IMR-90 (cell line): ENCODE measurements at regions not wholly inside any gene's neighbourhood (a gene's known extent, or its start where the extent isn't known, plus 50 kb on each side); places are given as distances from the start of the nearest gene placed in this dataset.

Experiments
- ATAC-seq: fragments of 200-7000 bp; cut with Tn5 transposase; 2 replicates; pipeline ENCODE4 v1.9.1; 2020; ENCODE audit warnings: low read depth, mild to moderate bottlenecking, moderate library complexity
- BruUV-seq: library from RNA; stranded (reverse); fragments of 400-500 nt; replicated peaks from 2 replicates; lab custom pipeline; 2021; lab: Mats Ljungman, UMichigan
- CTCF ChIA-PET: fragments of 300-600 bp; formaldehyde crosslinking; extraction: SDS; loops from one replicate; lab custom pipeline; 2021; ENCODE audit warnings: antibody characterized with exemption; lab: Yijun Ruan, JAX
- POLR2A ChIA-PET: fragments of 300-600 bp; sonication (Branson Sonifier 250); formaldehyde crosslinking; loops from one replicate; lab custom pipeline; 2022; ENCODE audit warnings: antibody characterized with exemption; ENCODE audit not compliant: unreplicated experiment; lab: Charles Lee
- DNase-seq: peaks from one replicate; pipeline ENCODE4 v3.0.0; 2013
- H2AFZ ChIP-seq: replicated peaks from 2 replicates; pipeline ENCODE3; 2013; ENCODE audit warnings: low read length, mild to moderate bottlenecking; ENCODE audit not compliant: poor library complexity
- H2AK5ac ChIP-seq: 2 replicates; pipeline ENCODE4 v1.6.1; 2013; ENCODE audit warnings: low read depth, low read length, inconsistent platforms
- H2AK9ac ChIP-seq: replicated peaks from 2 replicates; pipeline ENCODE3; 2013; ENCODE audit warnings: mild to moderate bottlenecking, low read depth, low read length, moderate library complexity; ENCODE audit not compliant: poor library complexity
- H2BK120ac ChIP-seq: 2 replicates; pipeline ENCODE4 v1.6.1; 2013; ENCODE audit warnings: low read depth, low read length, inconsistent platforms
- H2BK15ac ChIP-seq: 3 replicates; pipeline ENCODE4 v1.6.1; 2013; ENCODE audit warnings: low read depth, low read length, inconsistent platforms
- H2BK20ac ChIP-seq: 2 replicates; pipeline ENCODE4 v1.6.1; 2013; ENCODE audit warnings: low read depth, mild to moderate bottlenecking, inconsistent platforms, low read length, moderate library complexity
- H2BK5ac ChIP-seq: 2 replicates; pipeline ENCODE4 v1.6.1; 2013; ENCODE audit warnings: mild to moderate bottlenecking, low read depth, low read length, inconsistent platforms; ENCODE audit not compliant: poor library complexity, severe bottlenecking
- H3K14ac ChIP-seq: replicated peaks from 2 replicates; pipeline ENCODE4 v1.6.1; 2013; ENCODE audit warnings: low read depth, low read length, inconsistent platforms
- H3K18ac ChIP-seq: 2 replicates; pipeline ENCODE4 v1.6.1; 2013; ENCODE audit warnings: low read depth, low read length, control low read depth
- H3K23ac ChIP-seq: 2 replicates; pipeline ENCODE4 v1.6.1; 2013; ENCODE audit warnings: low read depth, low read length, inconsistent platforms
- H3K27ac ChIP-seq: 2 replicates; pipeline ENCODE4 v1.5.1; 2013; ENCODE audit warnings: mild to moderate bottlenecking, control low read depth, low read length; ENCODE audit not compliant: insufficient read depth
- H3K27me3 ChIP-seq: 2 replicates; pipeline ENCODE4 v1.6.1; 2013; ENCODE audit warnings: low read length; ENCODE audit not compliant: control insufficient read depth, insufficient read depth
- H3K36me3 ChIP-seq: 2 replicates; pipeline ENCODE4 v1.6.1; 2013; ENCODE audit warnings: low read length, mixed read lengths; ENCODE audit not compliant: control insufficient read depth, insufficient read depth
- H3K4ac ChIP-seq: 2 replicates; pipeline ENCODE4 v1.6.1; 2013; ENCODE audit warnings: low read depth, low read length, inconsistent platforms
- H3K4me1 ChIP-seq: 2 replicates; pipeline ENCODE4 v1.6.1; 2013; ENCODE audit warnings: low read length, mixed read lengths; ENCODE audit not compliant: control insufficient read depth, insufficient read depth
- H3K4me2 ChIP-seq: 2 replicates; pipeline ENCODE4 v1.6.1; 2013; ENCODE audit warnings: low read depth, mild to moderate bottlenecking, control low read depth, low read length, moderate library complexity
- H3K4me3 ChIP-seq: 2 replicates; pipeline ENCODE4 v1.5.1; 2013; ENCODE audit warnings: low read depth, mild to moderate bottlenecking, control low read depth, low read length, moderate library complexity; ENCODE audit not compliant: insufficient read depth
- H3K56ac ChIP-seq: 2 replicates; pipeline ENCODE4 v1.6.1; 2013; ENCODE audit warnings: low read length, inconsistent platforms; ENCODE audit not compliant: insufficient read depth; ENCODE audit errors: extremely low read depth
- H3K79me1 ChIP-seq, 2 experiments: 2 replicates each; pipeline ENCODE4 v1.6.1; 2013; ENCODE audit warnings: low read length in 2 of 2, inconsistent platforms in 1 of 2, low read depth in 1 of 2
- H3K9ac ChIP-seq: 2 replicates; pipeline ENCODE4 v1.6.1; 2013; ENCODE audit warnings: low read depth, low read length, control low read depth
- H3K9me1 ChIP-seq: 2 replicates; pipeline ENCODE4 v1.6.1; 2013; ENCODE audit warnings: low read length, inconsistent platforms; ENCODE audit not compliant: insufficient read depth
- H3K9me3 ChIP-seq: 2 replicates; pipeline ENCODE4 v1.6.1; 2013; ENCODE audit warnings: low read length; ENCODE audit not compliant: control insufficient read depth, insufficient read depth
- H4K20me1 ChIP-seq: 2 replicates; pipeline ENCODE4 v1.6.1; 2013; ENCODE audit warnings: low read length, inconsistent platforms; ENCODE audit not compliant: insufficient read depth
- H4K5ac ChIP-seq: 2 replicates; pipeline ENCODE4 v1.6.1; 2013; ENCODE audit warnings: mild to moderate bottlenecking, low read depth, low read length, control low read depth
- H4K8ac ChIP-seq, 2 experiments: 2 replicates each; pipeline ENCODE4 v1.6.1; 2013; ENCODE audit warnings: low read depth in 2 of 2, low read length in 2 of 2, control low read depth in 1 of 2, inconsistent platforms in 1 of 2
- H4K91ac ChIP-seq: 2 replicates; pipeline ENCODE4 v1.6.1; 2013; ENCODE audit warnings: low read depth, low read length, inconsistent platforms; ENCODE audit not compliant: insufficient read depth
- CEBPB ChIP-seq: IDR thresholded peaks from 2 replicates; pipeline ENCODE4 v1.6.1; 2012; ENCODE audit warnings: low read depth, low read length, improper control_type of control experiment
- CHD1 ChIP-seq: IDR thresholded peaks from 2 replicates; pipeline ENCODE4 v1.6.1; 2012; ENCODE audit warnings: low read depth, low read length, improper control_type of control experiment
- CTCF ChIP-seq: conservative IDR thresholded peaks from 2 replicates; pipeline ENCODE4 v1.5.1; 2012; ENCODE audit warnings: mild to moderate bottlenecking, low read depth, low read length, improper control_type of control experiment
- ELK1 ChIP-seq: fragments of 150-350 bp; IDR thresholded peaks from 2 replicates; pipeline ENCODE4 v1.6.1; 2016; ENCODE audit warnings: low read depth, mild to moderate bottlenecking, low read length, moderate library complexity, borderline replicate concordance
- FOS ChIP-seq: fragments of 150-350 bp; IDR thresholded peaks from 2 replicates; pipeline ENCODE4 v1.6.1; 2016; ENCODE audit warnings: low read depth, low read length
- MAFK ChIP-seq: IDR thresholded peaks from 2 replicates; pipeline ENCODE4 v1.6.1; 2012; ENCODE audit warnings: low read depth, low read length, improper control_type of control experiment
- MAZ ChIP-seq: IDR thresholded peaks from 2 replicates; pipeline ENCODE4 v1.6.1; 2012; ENCODE audit warnings: low read depth, mild to moderate bottlenecking, low read length, improper control_type of control experiment, moderate library complexity, borderline replicate concordance
- MXI1 ChIP-seq: IDR thresholded peaks from 2 replicates; pipeline ENCODE4 v1.6.1; 2012; ENCODE audit warnings: low read depth, mild to moderate bottlenecking, low read length, moderate library complexity, borderline replicate concordance
- NFE2L2 ChIP-seq: fragments of 150-350 bp; IDR thresholded peaks from 2 replicates; pipeline ENCODE4 v1.6.1; 2016; ENCODE audit warnings: low read depth, mild to moderate bottlenecking, low read length
- POLR2A ChIP-seq: IDR thresholded peaks from 2 replicates; pipeline ENCODE4 v1.6.1; 2012; ENCODE audit warnings: mild to moderate bottlenecking, low read depth, low read length
- RAD21 ChIP-seq: IDR thresholded peaks from 2 replicates; pipeline ENCODE4 v1.6.1; 2012; ENCODE audit warnings: low read length, improper control_type of control experiment
- RCOR1 ChIP-seq: IDR thresholded peaks from 2 replicates; pipeline ENCODE4 v1.6.1; 2012; ENCODE audit warnings: mild to moderate bottlenecking, low read length, improper control_type of control experiment; ENCODE audit not compliant: insufficient replicate concordance
- RFX5 ChIP-seq: IDR thresholded peaks from 2 replicates; pipeline ENCODE4 v1.8.0; 2012; ENCODE audit warnings: low read depth, mild to moderate bottlenecking, low read length, moderate library complexity
- SMC3 ChIP-seq: fragments of 150-350 bp; IDR thresholded peaks from 2 replicates; pipeline ENCODE4 v1.6.1; 2016; ENCODE audit warnings: low read depth, mild to moderate bottlenecking, antibody characterized with exemption, low read length, moderate library complexity
- USF2 ChIP-seq: fragments of 150-350 bp; IDR thresholded peaks from 2 replicates; pipeline ENCODE4 v1.6.1; 2017; ENCODE audit warnings: mild to moderate bottlenecking, antibody characterized with exemption, low read length, low read depth
- WGBS, 2 experiments: methylation state at CpG; one replicate each; pipeline versions ENCODE4 v1.1.5 to v1.1.7; 2013; ENCODE audit warnings: missing lambda C conversion rate in 2 of 2; ENCODE audit not compliant: insufficient read length in 1 of 2; ENCODE audit errors: extremely low coverage in 2 of 2; 5-methylcytosine and 5-hydroxymethylcytosine counted together
- dilution Hi-C: fragments of 300-500 bp; cut with HindIII; formaldehyde crosslinking; loops from one replicate; pipeline ENCODE4 v1.14.3; 2018; ENCODE audit warnings: low sequenced_read_pairs; ENCODE audit not compliant: unreplicated experiment
- in situ Hi-C: fragments of 300-500 bp; cut with MboI; formaldehyde crosslinking; loops from 3 replicates; pipeline ENCODE4 v1.14.3; 2019; ENCODE audit warnings: low sequenced_read_pairs, inconsistent platforms, mixed read lengths
- intact Hi-C: fragments of 100-400 bp; cut with micrococcal nuclease; formaldehyde crosslinking; loops from 2 replicates; pipeline ENCODE4 v1.10.0; 2022

GRCh38 chr11:134915881-134916280 is 503.8 kb upstream of the B3GAT1 start:
- BruUV-seq = no TSS peak
- POLR2A ChIA-PET = no interaction called here

More at GRCh38 chr11:134915881-134916280, 503.8 kb upstream of the B3GAT1 start:
- Histone ChIP-seq H3K14ac (no peak overlapping the region), H3K9me3 (no peaks in the 10 kb centered on the region; the same call in 1 of the 2 replicates), H4K8ac (no peak overlapping the region), H3K36me3 (no peaks in the 10 kb centered on the region), H3K4me1 (no peaks in the 10 kb centered on the region), H3K27ac (no peak overlapping the region), H3K9me1 (no peaks in the 10 kb centered on the region), H3K9ac (no peak overlapping the region), H2AFZ (no peak overlapping the region), H3K4me3 (no peak overlapping the region), H4K20me1 (no peaks in the 10 kb centered on the region), H2BK15ac (no peak overlapping the region), H4K91ac (no peak overlapping the region), H2BK120ac (no peak overlapping the region), H2AK5ac (no peak overlapping the region), H3K4ac (no peak overlapping the region), H3K27me3 (no peaks in the 10 kb centered on the region), H3K23ac (no peak overlapping the region), H4K5ac (no peak overlapping the region), H3K18ac (no peak overlapping the region), H3K79me1 (no peaks in the 10 kb centered on the region), H2BK20ac (no peak overlapping the region), H3K4me2 (no peak overlapping the region), H3K56ac (no peak overlapping the region), H2BK5ac (no peak overlapping the region), H2AK9ac (no peak overlapping the region)
- CTCF ChIA-PET = no interaction called here
- ATAC-seq (no peak), DNase-seq (no peak)
- dilution Hi-C loops = no loop called here
- TF ChIP-seq CTCF (no peak), RFX5 (no peak), CEBPB (no peak), RAD21 (no peak), MXI1 (no peak), MAFK (no peak), MAZ (no peak), NFE2L2 (no peak), ELK1 (no peak), POLR2A (no peak), RCOR1 (no peak), FOS (no peak), CHD1 (no peak), SMC3 (no peak), USF2 (no peak)
- WGBS, 2 experiments = no CpG with 5 or more reads among the region's 5 CpGs
- intact Hi-C loops = no loop called here
- in situ Hi-C loops = no loop called here
